Thyroid gland (tissue), 4 donors: ENCODE measurements at regions not wholly inside any gene's neighbourhood (a gene's known extent, or its start where the extent isn't known, plus 50 kb on each side); places are given as distances from the start of the nearest gene placed in this dataset.

Experiments
- DNase-seq, 2 donors: peaks; one replicate each; pipeline ENCODE4 v3.0.0-alpha.2; 2019
- H3K27ac ChIP-seq, 3 donors: fragments of 200-600 bp; sonication (generic); 1 replicate in 2 of 3; 2 replicates in 1 of 3; pipeline ENCODE4 v1.5.1; 2016 to 2019; ENCODE audit warnings: mild to moderate bottlenecking in 1 of 3, moderate library complexity in 1 of 3
- H3K27me3 ChIP-seq: fragments of 200-600 bp; sonication (generic); one replicate; pipeline ENCODE4 v1.5.1; 2019
- H3K36me3 ChIP-seq, 2 donors: fragments of 200-600 bp; sonication (generic); one replicate each; pipeline ENCODE4 v1.5.1; 2016 to 2019
- H3K4me1 ChIP-seq, 2 donors: fragments of 200-600 bp; sonication (generic); one replicate each; pipeline ENCODE4 v1.5.1; 2017 to 2019
- H3K4me3 ChIP-seq, 3 donors: fragments of 200-600 bp; sonication (generic); replicated peaks in 1 of 3; 1 replicate in 2 of 3; 2 replicates in 1 of 3; pipeline ENCODE4 v1.5.1; 2016; ENCODE audit warnings: mild to moderate bottlenecking in 1 of 3
- H3K9me3 ChIP-seq: fragments of 200-600 bp; sonication (generic); one replicate; pipeline ENCODE4 v1.5.1; 2017
- CTCF ChIP-seq, 6 experiments: fragments of 200-600 bp in 3 of 6; fragments of 450-650 bp in 3 of 6; sonication (generic) in 3 of 6; IDR thresholded peaks; one replicate each; pipeline ENCODE4 v1.5.1; 2016 to 2019; ENCODE audit warnings: antibody characterized with exemption in 6 of 6, mild to moderate bottlenecking in 2 of 6, inconsistent platforms in 1 of 6, moderate library complexity in 1 of 6
- POLR2A ChIP-seq, 2 donors: fragments of 450-650 bp; IDR thresholded peaks; one replicate each; pipeline ENCODE4 v1.6.1; 2017; ENCODE audit warnings: antibody characterized with exemption in 2 of 2, mild to moderate bottlenecking in 2 of 2, moderate library complexity in 1 of 2
- WGBS, 2 donors: methylation state at CpG; one replicate each; pipeline ENCODE4 v1.1.5; 2017; 5-methylcytosine and 5-hydroxymethylcytosine counted together
- intact Hi-C: fragments of 100-400 bp; cut with DNase I; formaldehyde crosslinking; loops from one replicate; pipeline ENCODE4 v1.15.1; 2023

DNA sequence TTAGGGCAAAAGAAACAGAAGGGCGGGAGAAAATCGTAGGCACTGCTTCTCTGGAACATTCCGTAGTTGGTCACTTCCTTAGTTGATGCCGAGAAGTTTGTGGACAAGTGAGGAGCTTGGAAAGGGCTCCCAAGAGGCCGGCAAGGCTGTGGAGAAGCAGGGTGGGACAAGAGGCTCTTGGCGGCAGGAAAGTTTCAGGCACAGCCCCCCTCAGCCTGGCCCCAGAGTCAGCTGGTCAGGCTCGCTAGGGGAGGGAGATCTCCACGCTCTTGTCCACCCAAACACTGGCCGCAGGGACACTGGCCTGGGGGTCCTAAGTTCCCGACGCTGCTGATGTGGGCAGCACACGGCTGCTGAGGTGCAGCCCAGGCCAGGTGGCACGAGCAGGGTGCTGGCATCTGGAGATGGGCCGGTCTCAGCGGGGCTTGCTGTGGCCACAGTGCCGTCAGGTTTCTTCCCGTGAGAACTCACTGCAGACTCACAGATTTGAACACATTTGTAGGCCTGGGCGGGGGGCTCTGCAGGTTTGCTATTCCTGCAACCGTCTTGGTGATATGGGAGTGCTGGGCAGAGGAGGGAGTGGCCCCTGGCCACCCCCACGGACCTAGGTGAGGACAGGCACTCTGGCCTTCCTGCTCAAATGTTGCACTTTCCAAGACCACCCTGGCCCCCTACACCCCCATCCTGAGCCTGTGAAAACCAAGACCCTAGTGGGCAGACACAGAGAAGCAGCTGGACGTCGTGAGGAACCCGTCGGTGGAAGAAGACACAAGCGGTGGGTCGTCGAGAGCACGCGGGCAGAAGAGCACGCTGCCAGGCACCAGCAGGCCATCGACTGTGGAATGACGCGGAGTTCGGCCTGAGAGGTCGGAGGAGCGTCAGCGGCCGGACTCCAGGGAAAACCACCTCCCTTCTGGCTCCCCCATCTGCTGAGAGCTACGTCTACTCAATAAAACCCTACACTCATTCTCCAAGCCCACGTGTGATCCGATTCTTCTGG lies 160.1 kb downstream of the ERMARD start:
- DNase-seq = no peak
- Histone ChIP-seq H3K27me3 (no peaks in the 10 kb centered on the region), H3K36me3 (no peaks in the 10 kb centered on the region), H3K4me1 (no peaks in the 10 kb centered on the region), H3K9me3 (no peaks in the 10 kb centered on the region), H3K4me3 (no peak overlapping the region), H3K27ac (no peak overlapping the region)
- TF ChIP-seq CTCF (IDR thresholded peaks at IDR 0.05) (no peak), POLR2A (IDR thresholded peaks at IDR 0.05) (no peak)
- 88% methylated on average over 36 to 38 of the region's 41 CpGs for WGBS, 2 donors
- intact Hi-C loops = no loop called here

- WGBS, 2 donors = 75 to 81% methylated on average over 7 of the region's 7 CpGs
- no peak overlapping the region for H3K27ac ChIP-seq
- no peaks in the 10 kb centered on the region for H3K36me3 ChIP-seq
- no peaks in the 10 kb centered on the region for H3K9me3 ChIP-seq
- no peaks in the 10 kb centered on the region for H3K27me3 ChIP-seq
- TF ChIP-seq CTCF (IDR thresholded peaks at IDR 0.05) (no peak), POLR2A (IDR thresholded peaks at IDR 0.05) (no peak)
- H3K4me3 ChIP-seq = no peak overlapping the region
- intact Hi-C loops = no loop called here
- H3K4me1 ChIP-seq = no peaks in the 10 kb centered on the region
- DNase-seq = no peak
Observed at GRCh38 chr6:169909113-169909512, 157.7 kb downstream of the ERMARD start.

GRCh38 chr6:169908403-169908933 lies 157.0 kb downstream of the ERMARD start:
- no peaks in the 10 kb centered on the region for H3K4me1 ChIP-seq
- no peaks in the 10 kb centered on the region for H3K9me3 ChIP-seq
- no peaks in the 10 kb centered on the region for H3K27me3 ChIP-seq
- TF ChIP-seq POLR2A (IDR thresholded peaks at IDR 0.05) (no peak), CTCF (IDR thresholded peaks at IDR 0.05) (no peak)
- 85 to 87% methylated on average over 8 of the region's 8 CpGs for WGBS, 2 donors
- H3K4me3 ChIP-seq = no peak overlapping the region
- H3K27ac ChIP-seq = no peak overlapping the region
- DNase-seq = peak in 1 of 2 donors; percentile 13
- no peaks in the 10 kb centered on the region for H3K36me3 ChIP-seq
- intact Hi-C loops = no loop called here

- H3K4me1 ChIP-seq = no peaks in the 10 kb centered on the region
- no peaks in the 10 kb centered on the region for H3K27me3 ChIP-seq
- H3K27ac ChIP-seq = no peak overlapping the region
- no peaks in the 10 kb centered on the region for H3K36me3 ChIP-seq
- no peak for DNase-seq
- TF ChIP-seq POLR2A (IDR thresholded peaks at IDR 0.05) (no peak), CTCF (IDR thresholded peaks at IDR 0.05) (no peak)
- no peak overlapping the region for H3K4me3 ChIP-seq
- H3K9me3 ChIP-seq = no peaks in the 10 kb centered on the region
- WGBS, 2 donors = 73 to 77% methylated on average over 8 to 9 of the region's 9 CpGs
- intact Hi-C loops = no loop called here
Observed at GRCh38 chr6:169907419-169908115, 156.1 kb downstream of the ERMARD start.
